DOHH2 (cell line): ENCODE measurements at regions not wholly inside any gene's neighbourhood (a gene's known extent, or its start where the extent isn't known, plus 50 kb on each side); places are given as distances from the start of the nearest gene placed in this dataset.

Experiments
- H3F3A ChIP-seq: fragments of 200-600 bp; sonication (generic), shearing (Covaris generic); 2 replicates; pipeline ENCODE4 v1.6.0; 2016; ENCODE audit warnings: antibody characterized with exemption, mild to moderate bottlenecking; ENCODE audit not compliant: control insufficient read depth, insufficient read depth
- H3K27ac ChIP-seq: fragments of 200-600 bp; sonication (generic); 2 replicates; pipeline ENCODE4 v1.5.1; 2014; ENCODE audit warnings: low read depth, mild to moderate bottlenecking, low read length, moderate library complexity
- H3K27me3 ChIP-seq: fragments of 200-600 bp; sonication (generic); 2 replicates; pipeline ENCODE4 v1.6.1; 2014; ENCODE audit warnings: mild to moderate bottlenecking, low read length, mixed read lengths; ENCODE audit not compliant: control insufficient read depth
- H3K36me3 ChIP-seq: fragments of 200-600 bp; sonication (generic); 2 replicates; pipeline ENCODE4 v1.6.1; 2014; ENCODE audit warnings: mild to moderate bottlenecking, low read length, moderate library complexity, mixed read lengths; ENCODE audit not compliant: control insufficient read depth
- H3K4me1 ChIP-seq: fragments of 200-600 bp; sonication (generic); 2 replicates; pipeline ENCODE4 v1.6.1; 2014; ENCODE audit warnings: mild to moderate bottlenecking, low read length, mixed read lengths; ENCODE audit not compliant: control insufficient read depth
- H3K4me2 ChIP-seq: fragments of 200-600 bp; sonication (generic); 2 replicates; pipeline ENCODE4 v1.6.0; 2014; ENCODE audit warnings: mild to moderate bottlenecking, low read length, moderate library complexity
- H3K4me3 ChIP-seq: fragments of 200-600 bp; sonication (generic); 2 replicates; pipeline ENCODE4 v1.5.1; 2014; ENCODE audit warnings: mild to moderate bottlenecking, low read length, mixed read lengths
- H3K79me2 ChIP-seq: fragments of 200-600 bp; sonication (generic); 2 replicates; pipeline ENCODE4 v1.6.1; 2014; ENCODE audit warnings: mild to moderate bottlenecking, low read length, mixed read lengths; ENCODE audit not compliant: control insufficient read depth
- H3K9me2 ChIP-seq: fragments of 200-600 bp; sonication (generic); replicated peaks from 2 replicates; pipeline ENCODE4 v1.6.1; 2014; ENCODE audit warnings: mild to moderate bottlenecking, low read length, mixed read lengths; ENCODE audit not compliant: control insufficient read depth
- H3K9me3 ChIP-seq: fragments of 200-600 bp; sonication (generic); 2 replicates; pipeline ENCODE4 v1.6.1; 2014; ENCODE audit warnings: antibody characterized with exemption, low read length, mixed read lengths; ENCODE audit not compliant: control insufficient read depth, insufficient read depth
- H4K20me1 ChIP-seq: fragments of 200-600 bp; sonication (generic); 2 replicates; pipeline ENCODE4 v1.6.0; 2014; ENCODE audit warnings: low read depth, mild to moderate bottlenecking, antibody characterized with exemption, low read length, moderate library complexity; ENCODE audit not compliant: control insufficient read depth, insufficient read depth
- CTCF ChIP-seq: fragments of 200-600 bp; sonication (generic); IDR thresholded peaks from one replicate; pipeline ENCODE4 v1.5.1; 2014; ENCODE audit warnings: antibody characterized with exemption, mild to moderate bottlenecking, low read depth, low read length; ENCODE audit not compliant: poor library complexity, severe bottlenecking
- EZH2phosphoT487 ChIP-seq: fragments of 200-600 bp; sonication (generic); IDR thresholded peaks from 2 replicates; pipeline ENCODE4 v1.6.1; 2017; ENCODE audit warnings: borderline replicate concordance, mild to moderate bottlenecking, antibody characterized with exemption, low read length, moderate library complexity, mixed read lengths

- Histone ChIP-seq H4K20me1 (no peaks in the 10 kb centered on the region; the same call in 1 of the 2 replicates), H3K36me3 (no peaks in the 10 kb centered on the region), H3K79me2 (no peaks in the 10 kb centered on the region), H3K4me2 (peak overlapping the region; percentile 72), H3K4me3 (peak overlapping the region; percentile 55), H3K27me3 (peaks cover 44% of the 10 kb centered on the region), H3K4me1 (peaks cover 59% of the 10 kb centered on the region), H3K9me3 (no peaks in the 10 kb centered on the region), H3F3A (peaks cover 9% of the 10 kb centered on the region; the same call in 1 of the 2 replicates), H3K9me2 (no peaks in the 10 kb centered on the region), H3K27ac (no peak overlapping the region)
- TF ChIP-seq CTCF (no peak), EZH2phosphoT487 (no peak)
These were observed 72.6 kb upstream of the ZMIZ1 start for GRCh38 chr10:78995987-78996791.

GRCh38 chr10:78996792-78997129, 72.0 kb upstream of the ZMIZ1 start:
- H4K20me1 ChIP-seq = no peaks in the 10 kb centered on the region; the same call in 1 of the 2 replicates
- peaks cover 53% of the 10 kb centered on the region for H3K4me1 ChIP-seq
- peak overlapping the region; percentile 72 for H3K4me2 ChIP-seq
- H3K9me2 ChIP-seq = no peaks in the 10 kb centered on the region
- no peak overlapping the region for H3K27ac ChIP-seq
- no peaks in the 10 kb centered on the region for H3K9me3 ChIP-seq
- H3K79me2 ChIP-seq = no peaks in the 10 kb centered on the region
- no peaks in the 10 kb centered on the region for H3K36me3 ChIP-seq
- H3K4me3 ChIP-seq = peak overlapping the region; percentile 55
- H3K27me3 ChIP-seq = peaks cover 49% of the 10 kb centered on the region
- TF ChIP-seq EZH2phosphoT487 (no peak), CTCF (no peak)
- H3F3A ChIP-seq = peaks cover 4% of the 10 kb centered on the region; the same call in 1 of the 2 replicates

- Histone ChIP-seq H3K4me1 (peaks cover 42% of the 10 kb centered on the region), H3K9me2 (no peaks in the 10 kb centered on the region), H3K4me3 (no peak overlapping the region), H3K9me3 (no peaks in the 10 kb centered on the region), H4K20me1 (no peaks in the 10 kb centered on the region; the same call in 1 of the 2 replicates), H3F3A (peaks cover under 1% of the 10 kb centered on the region; the same call in 1 of the 2 replicates), H3K36me3 (no peaks in the 10 kb centered on the region), H3K27ac (no peak overlapping the region), H3K4me2 (0 out of 2 replicates have a peak overlapping the region, but pooled peaks have one; percentile 72), H3K27me3 (peaks cover 60% of the 10 kb centered on the region), H3K79me2 (no peaks in the 10 kb centered on the region)
- TF ChIP-seq EZH2phosphoT487 = no peak
- no peak for TF ChIP-seq CTCF
These were observed 70.8 kb upstream of the ZMIZ1 start for GRCh38 chr10:78997635-78998618.
